Astrocyte (in vitro differentiated cells and primary cell): ENCODE measurements at regions not wholly inside any gene's neighbourhood (a gene's known extent, or its start where the extent isn't known, plus 50 kb on each side); places are given as distances from the start of the nearest gene placed in this dataset.

Experiments used
- DNase-seq: peaks from one replicate; pipeline ENCODE4 v3.0.0-alpha.2; 2010; ENCODE audit warnings: low read depth
- FAIRE-seq: peaks from 2 replicates; lab custom pipeline; 2011; peaks lifted over from hg19 to GRCh38; lab: Jason Lieb, UNC
- H2AFZ ChIP-seq: 2 replicates; pipeline ENCODE4 v1.6.0; 2012; ENCODE audit warnings: low read depth, low read length, inconsistent platforms
- H3K27ac ChIP-seq: 2 replicates; pipeline ENCODE4 v1.5.1; 2011; ENCODE audit warnings: low read depth, low read length, inconsistent platforms
- H3K27me3 ChIP-seq: 2 replicates; pipeline ENCODE4 v1.6.0; 2011; ENCODE audit warnings: low read length, inconsistent platforms; ENCODE audit not compliant: insufficient read depth
- H3K36me3 ChIP-seq: 2 replicates; pipeline ENCODE4 v1.5.1; 2011; ENCODE audit warnings: low read length, inconsistent platforms; ENCODE audit not compliant: insufficient read depth
- H3K4me1 ChIP-seq: 2 replicates; pipeline ENCODE4 v1.5.1; 2011; ENCODE audit warnings: low read length, inconsistent platforms; ENCODE audit not compliant: insufficient read depth
- H3K4me2 ChIP-seq: 2 replicates; pipeline ENCODE4 v1.6.0; 2012; ENCODE audit warnings: low read length, inconsistent platforms
- H3K4me3 ChIP-seq: 2 replicates; pipeline ENCODE4 v1.5.1; 2011; ENCODE audit warnings: low read depth, mild to moderate bottlenecking, low read length, inconsistent platforms; ENCODE audit not compliant: insufficient read depth
- H3K79me2 ChIP-seq: 2 replicates; pipeline ENCODE4 v1.6.0; 2012; ENCODE audit warnings: mild to moderate bottlenecking, low read length, inconsistent platforms; ENCODE audit not compliant: insufficient read depth
- H3K9ac ChIP-seq: 2 replicates; pipeline ENCODE4 v1.6.0; 2012; ENCODE audit warnings: mild to moderate bottlenecking, low read length, inconsistent platforms
- H3K9me3 ChIP-seq: 2 replicates; pipeline ENCODE4 v1.5.1; 2012; ENCODE audit warnings: low read depth, mild to moderate bottlenecking, low read length, inconsistent platforms; ENCODE audit not compliant: insufficient read depth
- H4K20me1 ChIP-seq: 2 replicates; pipeline ENCODE4 v1.6.0; 2012; ENCODE audit warnings: low read length, inconsistent platforms; ENCODE audit not compliant: insufficient read depth
- H3K27ac Mint-ChIP-seq: one replicate; pipeline ENCODE4 v1.8.0; 2021; ENCODE audit warnings: mild to moderate bottlenecking, mixed read lengths; ENCODE audit not compliant: unreplicated experiment
- H3K27me3 Mint-ChIP-seq: one replicate; pipeline ENCODE4 v1.8.0; 2021; ENCODE audit warnings: low read depth, mixed read lengths; ENCODE audit not compliant: unreplicated experiment
- H3K36me3 Mint-ChIP-seq: one replicate; pipeline ENCODE4 v1.8.0; 2021; ENCODE audit warnings: low read depth, mixed read lengths; ENCODE audit not compliant: unreplicated experiment
- H3K4me1 Mint-ChIP-seq: one replicate; pipeline ENCODE4 v1.8.0; 2021; ENCODE audit warnings: low read depth, mixed read lengths; ENCODE audit not compliant: unreplicated experiment
- H3K4me3 Mint-ChIP-seq: one replicate; pipeline ENCODE4 v1.8.0; 2021; ENCODE audit warnings: mild to moderate bottlenecking, moderate library complexity, mixed read lengths; ENCODE audit not compliant: unreplicated experiment
- H3K9me3 Mint-ChIP-seq: one replicate; pipeline ENCODE4 v1.8.0; 2021; ENCODE audit warnings: mild to moderate bottlenecking, mixed read lengths; ENCODE audit not compliant: unreplicated experiment
- EZH2 ChIP-seq: IDR thresholded peaks from 2 replicates; pipeline ENCODE4 v1.6.1; 2012; ENCODE audit warnings: mild to moderate bottlenecking, low read length, inconsistent platforms; ENCODE audit not compliant: insufficient read depth
- TF ChIP-seq, protein P1 (sequence below): IDR thresholded peaks from 2 replicates; pipeline ENCODE4 v1.5.1; 2011; ENCODE audit warnings: low read depth, mild to moderate bottlenecking, inconsistent platforms, low read length, moderate library complexity; ENCODE audit not compliant: insufficient read depth

GRCh38 chr9:117487555-117488175, 72.8 kb upstream of the ASTN2 start:
- Histone ChIP-seq H3K9ac (no peak overlapping the region), H3K27ac (no peak overlapping the region), H3K79me2 (no peaks in the 10 kb centered on the region), H3K4me2 (peak overlapping the region; percentile 72), H4K20me1 (no peaks in the 10 kb centered on the region), H3K27me3 (no peaks in the 10 kb centered on the region), H3K36me3 (no peaks in the 10 kb centered on the region), H3K9me3 (no peaks in the 10 kb centered on the region), H2AFZ (peak overlapping the region; percentile 67), H3K4me1 (peaks cover 4% of the 10 kb centered on the region), H3K4me3 (no peak overlapping the region)
- Mint-ChIP-seq H3K4me3 (no peak overlapping the region), H3K36me3 (no peaks in the 10 kb centered on the region), H3K4me1 (peaks cover 9% of the 10 kb centered on the region), H3K9me3 (no peaks in the 10 kb centered on the region), H3K27me3 (peaks cover 12% of the 10 kb centered on the region), H3K27ac (no peak overlapping the region)
- no peak for FAIRE-seq
- TF ChIP-seq, protein P1, sequence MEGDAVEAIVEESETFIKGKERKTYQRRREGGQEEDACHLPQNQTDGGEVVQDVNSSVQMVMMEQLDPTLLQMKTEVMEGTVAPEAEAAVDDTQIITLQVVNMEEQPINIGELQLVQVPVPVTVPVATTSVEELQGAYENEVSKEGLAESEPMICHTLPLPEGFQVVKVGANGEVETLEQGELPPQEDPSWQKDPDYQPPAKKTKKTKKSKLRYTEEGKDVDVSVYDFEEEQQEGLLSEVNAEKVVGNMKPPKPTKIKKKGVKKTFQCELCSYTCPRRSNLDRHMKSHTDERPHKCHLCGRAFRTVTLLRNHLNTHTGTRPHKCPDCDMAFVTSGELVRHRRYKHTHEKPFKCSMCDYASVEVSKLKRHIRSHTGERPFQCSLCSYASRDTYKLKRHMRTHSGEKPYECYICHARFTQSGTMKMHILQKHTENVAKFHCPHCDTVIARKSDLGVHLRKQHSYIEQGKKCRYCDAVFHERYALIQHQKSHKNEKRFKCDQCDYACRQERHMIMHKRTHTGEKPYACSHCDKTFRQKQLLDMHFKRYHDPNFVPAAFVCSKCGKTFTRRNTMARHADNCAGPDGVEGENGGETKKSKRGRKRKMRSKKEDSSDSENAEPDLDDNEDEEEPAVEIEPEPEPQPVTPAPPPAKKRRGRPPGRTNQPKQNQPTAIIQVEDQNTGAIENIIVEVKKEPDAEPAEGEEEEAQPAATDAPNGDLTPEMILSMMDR = peak; percentile 79
- no peak for TF ChIP-seq EZH2
- peak; percentile 2 for DNase-seq

GRCh38 chr9:117486426-117486825, 71.6 kb upstream of the ASTN2 start:
- H3K9me3 ChIP-seq = no peaks in the 10 kb centered on the region
- no peaks in the 10 kb centered on the region for H4K20me1 ChIP-seq
- no peak overlapping the region for H2AFZ ChIP-seq
- H3K4me3 Mint-ChIP-seq = no peak overlapping the region
- H3K79me2 ChIP-seq = no peaks in the 10 kb centered on the region
- H3K36me3 Mint-ChIP-seq = no peaks in the 10 kb centered on the region
- TF ChIP-seq, protein P1 = no peak
- H3K36me3 ChIP-seq = no peaks in the 10 kb centered on the region
- DNase-seq (no peak), FAIRE-seq (no peak)
- no peak overlapping the region for H3K27ac Mint-ChIP-seq
- H3K9ac ChIP-seq = no peak overlapping the region
- peaks cover 4% of the 10 kb centered on the region for H3K4me1 ChIP-seq
- H3K4me1 Mint-ChIP-seq = peaks cover 9% of the 10 kb centered on the region
- H3K4me3 ChIP-seq = no peak overlapping the region
- H3K27me3 Mint-ChIP-seq = peaks cover 11% of the 10 kb centered on the region
- no peak overlapping the region for H3K27ac ChIP-seq
- no peaks in the 10 kb centered on the region for H3K9me3 Mint-ChIP-seq
- H3K27me3 ChIP-seq = no peaks in the 10 kb centered on the region
- no peak overlapping the region for H3K4me2 ChIP-seq

GRCh38 chr9:117485176-117485575, 70.3 kb upstream of the ASTN2 start:
- peaks cover 9% of the 10 kb centered on the region for H3K4me1 Mint-ChIP-seq
- Histone ChIP-seq H3K79me2 (no peaks in the 10 kb centered on the region), H3K9me3 (no peaks in the 10 kb centered on the region), H4K20me1 (no peaks in the 10 kb centered on the region), H3K4me2 (no peak overlapping the region), H3K9ac (no peak overlapping the region), H3K27ac (no peak overlapping the region), H2AFZ (no peak overlapping the region), H3K27me3 (no peaks in the 10 kb centered on the region), H3K4me3 (no peak overlapping the region), H3K4me1 (peaks cover 4% of the 10 kb centered on the region), H3K36me3 (no peaks in the 10 kb centered on the region)
- no peak for TF ChIP-seq EZH2
- TF ChIP-seq, protein P1 = no peak
- DNase-seq (no peak), FAIRE-seq (no peak)
- H3K27me3 Mint-ChIP-seq = peaks cover 11% of the 10 kb centered on the region
- no peaks in the 10 kb centered on the region for H3K9me3 Mint-ChIP-seq
- no peaks in the 10 kb centered on the region for H3K36me3 Mint-ChIP-seq
- no peak overlapping the region for H3K4me3 Mint-ChIP-seq
- no peak overlapping the region for H3K27ac Mint-ChIP-seq
